ENCODE measurements at regions not wholly inside any gene's neighbourhood (a gene's known extent, or its start where the extent isn't known, plus 50 kb on each side); places are given as distances from the start of the nearest gene placed in this dataset.
"Not testable (repeated sequence)": the region's sequence is repeated elsewhere in the genome, so short reads cannot be mapped to it uniquely, and the experiment has no call there.

DNA sequence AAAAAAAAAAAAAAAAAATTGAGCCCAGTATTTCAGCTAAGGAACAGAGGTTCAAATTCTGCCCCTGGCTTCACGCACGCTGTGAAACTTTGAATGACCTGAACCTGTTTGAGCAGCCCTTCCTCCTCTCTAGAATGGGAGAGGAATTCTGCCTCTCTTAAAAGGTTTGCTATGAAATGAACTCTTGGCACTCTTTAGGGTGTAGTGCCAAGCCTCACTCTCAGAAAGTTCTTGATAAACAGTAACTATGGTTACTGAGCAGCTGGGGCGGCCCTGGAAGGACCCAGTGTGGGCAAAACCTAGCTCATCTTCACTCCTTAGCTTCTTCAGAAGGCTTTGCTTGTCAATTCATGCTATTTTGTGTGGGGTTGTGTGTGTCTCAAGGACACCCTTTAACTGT is 73.7 kb downstream of the GEMIN8 start:
- no peak for DNase-seq (ENCODE audit: low spot score)

GRCh38 chrX:13955095-13955647 is 74.5 kb downstream of the GEMIN8 start:
- no peak for DNase-seq (ENCODE audit: low spot score)

DNA sequence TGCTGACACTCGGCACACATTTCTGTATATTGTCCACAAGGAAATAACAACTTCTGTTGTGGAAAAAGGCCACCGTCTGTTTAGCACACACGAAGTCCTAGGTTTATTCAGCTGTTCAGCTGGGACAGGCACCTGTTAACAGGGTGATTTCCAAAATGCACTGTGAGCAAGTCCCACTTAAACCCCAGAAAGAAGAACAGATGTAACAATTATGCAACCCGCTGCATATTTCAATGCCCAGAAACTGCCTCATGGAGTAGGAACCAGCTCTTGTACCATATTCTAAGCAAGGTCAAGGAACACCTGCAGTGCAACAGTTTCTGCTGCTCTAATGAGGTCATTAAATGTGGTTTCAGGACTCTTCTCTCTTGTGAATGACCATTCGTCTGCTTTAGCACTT is 77.1 kb downstream of the GEMIN8 start:
- no peak for DNase-seq (ENCODE audit: low spot score)

GRCh38 chrX:13946223-13946622 is 83.5 kb downstream of the GEMIN8 start:
- DNase-seq (ENCODE audit: low spot score), result not testable (repeated sequence)

DNA sequence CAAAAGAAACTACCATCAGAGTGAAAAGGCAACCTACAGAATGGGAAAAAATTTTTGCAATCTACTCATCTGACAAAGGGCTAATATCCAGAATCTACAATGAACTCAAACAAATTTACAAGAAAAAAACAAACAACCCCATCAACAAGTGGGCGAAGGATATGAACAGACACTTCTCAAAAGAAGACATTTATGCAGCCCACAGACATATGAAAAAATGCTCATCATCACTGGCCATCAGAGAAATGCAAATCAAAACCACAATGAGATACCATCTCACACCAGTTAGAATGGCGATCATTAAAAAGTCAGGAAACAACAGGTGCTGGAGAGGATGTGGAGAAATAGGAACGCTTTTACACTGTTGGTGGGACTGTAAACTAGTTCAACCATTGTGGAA is 83.9 kb downstream of the GEMIN8 start:
- not testable (repeated sequence) for DNase-seq (ENCODE audit: low spot score)

- DNase-seq (ENCODE audit: low spot score), result no peak
Measured at GRCh38 chrX:13940671-13941070, 89.0 kb downstream of the GEMIN8 start.

DNA sequence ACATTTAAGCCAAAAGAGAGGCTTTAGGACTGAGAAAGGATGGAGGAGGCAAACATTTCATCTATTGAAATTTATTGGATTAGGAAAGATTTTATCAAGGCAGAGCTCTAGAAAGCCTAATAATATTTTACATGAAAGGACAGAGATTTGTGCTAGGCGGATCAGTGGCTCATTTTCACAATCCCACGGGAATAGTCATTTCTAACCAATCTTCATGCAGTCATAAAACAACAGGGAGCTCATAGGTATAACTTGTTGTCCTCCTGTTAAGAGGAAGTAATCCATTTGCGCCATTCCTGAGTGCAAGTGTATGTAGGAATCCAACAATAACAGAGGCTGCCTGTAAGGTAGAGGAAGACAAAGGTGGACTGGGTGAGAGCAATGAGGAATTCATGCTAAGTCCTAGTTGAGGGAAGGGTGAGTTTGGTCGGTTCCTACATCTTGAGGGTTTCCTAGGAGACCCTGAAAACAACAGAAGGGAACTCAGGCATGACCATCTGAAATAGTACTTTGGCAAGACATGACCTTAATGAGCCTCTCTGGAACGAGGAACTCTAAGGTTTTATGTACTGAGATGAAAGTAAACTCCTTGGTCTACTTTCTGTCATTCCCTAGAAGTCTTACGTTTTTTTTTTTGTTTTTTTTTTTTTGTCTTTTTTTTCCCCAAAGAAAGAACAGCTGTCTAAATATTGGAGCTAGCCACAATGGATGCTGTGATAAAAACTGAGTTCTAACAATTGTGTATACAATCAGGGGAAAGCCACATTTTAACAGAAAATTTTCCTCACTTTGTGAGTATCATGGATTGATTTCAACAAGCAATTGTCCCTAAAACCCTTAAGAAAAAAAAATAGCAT is 89.7 kb downstream of the GEMIN8 start:
- no peak for DNase-seq (ENCODE audit: low spot score)

GRCh38 chrX:13938829-13939530 is 90.7 kb downstream of the GEMIN8 start:
- DNase-seq (ENCODE audit: low spot score), result no peak

DNA sequence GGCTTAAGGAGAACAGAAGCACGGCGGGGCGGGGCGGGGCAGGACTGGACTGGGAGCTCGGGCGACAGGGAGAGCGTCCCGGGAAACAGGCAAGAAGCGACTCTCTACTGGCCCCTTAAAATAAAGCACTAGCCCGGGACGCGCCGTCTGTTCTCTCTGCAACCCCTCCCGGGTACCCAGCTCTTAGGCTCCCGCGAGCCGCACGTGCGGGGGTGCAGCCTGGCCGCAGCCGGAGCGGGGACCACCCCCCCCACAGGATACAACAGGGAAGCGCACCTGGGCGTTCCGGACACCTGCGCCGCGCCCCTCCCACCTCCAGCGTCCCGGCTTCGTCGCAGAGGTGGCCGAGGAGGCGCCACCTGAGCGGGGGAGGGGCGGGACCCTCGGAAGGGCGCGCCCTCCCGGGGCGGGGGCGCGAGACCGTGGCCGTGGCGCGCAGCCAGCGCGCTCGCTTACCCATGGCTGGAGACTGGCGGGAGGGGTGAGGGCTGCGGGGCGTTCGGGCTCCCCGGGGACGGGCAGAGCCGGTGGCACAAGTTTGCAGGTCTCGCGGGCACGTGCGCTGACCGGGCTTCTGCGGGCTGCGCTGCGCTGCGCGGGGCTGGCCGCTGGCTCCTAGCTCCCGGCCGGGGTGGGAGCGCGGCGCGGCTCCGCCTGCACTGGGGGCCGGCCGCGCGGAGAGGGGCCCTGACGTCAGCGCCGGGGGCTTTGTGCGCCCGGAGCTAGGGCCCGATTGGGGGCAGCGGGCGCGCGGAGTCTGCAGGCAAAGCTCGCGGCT is 91.5 kb downstream of the GEMIN8 start:
- DNase-seq (ENCODE audit: low spot score), result no peak

DNA sequence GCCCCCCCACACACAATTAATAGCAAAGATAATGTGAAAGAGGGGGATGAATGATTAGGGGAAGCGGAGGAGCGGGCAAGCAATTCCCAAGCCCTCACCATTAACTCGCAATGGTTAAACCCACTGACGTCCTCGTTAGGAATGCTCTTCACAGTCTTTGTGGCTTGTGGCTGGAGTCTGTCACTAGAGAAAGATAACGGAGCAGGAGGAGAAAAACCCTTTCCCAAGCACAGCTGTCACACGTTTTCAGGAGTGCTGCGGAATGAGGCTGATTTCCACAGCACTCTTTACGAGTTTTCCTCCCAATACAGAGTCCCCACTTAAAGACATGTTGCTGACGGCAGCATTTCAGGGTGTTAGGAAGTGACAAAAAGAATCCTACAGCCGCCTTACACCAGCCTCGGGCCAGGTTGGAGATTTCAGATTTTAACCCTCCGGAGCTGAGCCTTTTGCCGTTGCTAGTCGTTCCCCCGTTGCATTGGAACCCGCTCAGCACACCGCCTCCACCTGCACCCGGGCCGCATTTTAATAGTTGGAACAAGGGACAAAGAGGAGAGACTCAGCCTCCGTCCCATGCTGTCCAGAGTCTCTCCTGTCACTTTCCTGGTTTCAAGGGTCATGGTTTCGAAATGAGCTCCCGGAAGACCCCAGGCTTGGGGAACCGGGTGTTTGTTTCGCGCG is 92.2 kb downstream of the GEMIN8 start:
- DNase-seq (ENCODE audit: low spot score), result no peak

DNA sequence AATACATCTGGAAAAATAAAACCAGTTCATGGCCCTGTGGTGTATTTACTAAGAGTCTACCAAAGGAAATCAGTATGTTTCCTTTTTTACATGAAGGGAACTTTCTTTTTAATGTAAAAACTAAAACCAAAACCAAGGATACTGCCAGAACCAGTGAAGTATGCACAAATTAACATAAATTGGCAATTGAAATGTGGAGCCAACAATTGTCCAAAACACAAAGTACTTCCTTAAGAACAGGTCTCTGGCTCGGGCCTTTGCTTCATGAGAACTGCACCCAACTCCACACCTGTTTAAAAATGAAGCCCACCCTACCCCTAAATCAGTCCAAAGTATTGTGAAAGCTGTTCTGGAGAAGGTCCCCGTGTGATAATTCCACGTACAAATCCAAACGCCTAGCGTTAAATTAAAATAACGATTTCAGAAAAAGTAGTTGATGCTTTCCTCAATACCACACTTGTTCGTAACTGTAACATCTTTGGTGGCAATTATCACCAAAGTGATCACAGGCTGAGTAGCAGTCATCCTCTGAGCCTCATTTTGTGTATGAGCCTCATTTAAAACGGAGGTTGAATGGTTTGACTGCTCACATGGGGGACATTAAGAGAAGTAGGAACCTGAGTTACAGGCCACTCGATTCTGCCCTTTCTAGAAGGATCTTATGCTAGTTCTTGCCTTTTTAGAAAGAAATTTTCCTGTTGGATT is 93.0 kb downstream of the GEMIN8 start:
- no peak for DNase-seq (ENCODE audit: low spot score)

- DNase-seq (ENCODE audit: low spot score), result no peak
Measured at GRCh38 chrX:13934731-13935130, 95.0 kb downstream of the GEMIN8 start.

- DNase-seq (ENCODE audit: low spot score), result no peak
Measured at GRCh38 chrX:13933851-13934250, 95.8 kb downstream of the GEMIN8 start.

- DNase-seq (ENCODE audit: low spot score), result no peak
Measured at GRCh38 chrX:13933352-13933751, 96.3 kb downstream of the GEMIN8 start.

- DNase-seq (ENCODE audit: low spot score), result no peak
Measured at GRCh38 chrX:13932416-13932815, 97.3 kb downstream of the GEMIN8 start.

DNA sequence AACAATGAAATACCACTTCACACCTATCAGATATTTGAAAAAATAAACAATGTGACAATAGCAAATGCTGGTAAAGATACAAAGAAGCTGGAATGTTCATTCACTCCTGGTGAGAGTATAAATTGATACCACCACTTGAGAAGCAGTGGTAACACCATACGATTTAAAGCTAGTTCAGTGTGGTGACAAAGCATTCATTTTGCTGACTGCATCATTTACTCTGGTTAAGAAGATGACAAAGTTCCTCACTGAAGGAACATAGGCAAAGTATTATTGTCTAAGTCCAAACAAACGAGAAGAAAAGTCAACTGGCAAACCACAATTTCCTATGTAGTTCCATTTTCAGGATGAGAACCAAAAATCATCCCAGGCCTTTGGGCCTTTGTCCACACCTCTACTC is 102.5 kb downstream of the GEMIN8 start:
- DNase-seq (ENCODE audit: low spot score), result no peak

- no peak for DNase-seq (ENCODE audit: low spot score)
Measured at GRCh38 chrX:13923845-13924244, 105.8 kb downstream of the GEMIN8 start.

GRCh38 chrX:13923289-13923688 is 106.4 kb upstream of the GPM6B start:
- DNase-seq (ENCODE audit: low spot score), result no peak

- DNase-seq (ENCODE audit: low spot score), result no peak
Measured at GRCh38 chrX:13917507-13917906, 100.6 kb upstream of the GPM6B start.

DNA sequence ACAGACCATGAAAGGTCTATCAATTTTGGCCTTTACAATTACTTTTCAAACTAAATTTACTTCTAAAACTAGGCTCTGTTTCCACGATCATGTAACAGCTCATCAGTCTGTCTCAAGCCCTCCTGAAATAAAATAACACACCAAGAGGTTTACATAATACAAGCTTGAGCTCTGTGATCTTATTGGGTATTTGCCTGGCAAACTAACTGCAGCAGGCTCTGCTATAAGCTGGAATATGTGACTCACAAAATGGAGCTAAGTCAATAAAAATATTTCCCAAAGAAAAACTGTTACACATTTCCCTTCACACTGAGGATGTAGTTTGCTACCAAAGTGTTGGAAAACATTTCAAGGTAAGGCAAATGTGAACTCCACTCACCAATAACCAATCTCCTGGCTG is 94.7 kb upstream of the GPM6B start:
- DNase-seq (ENCODE audit: low spot score), result no peak

DNA sequence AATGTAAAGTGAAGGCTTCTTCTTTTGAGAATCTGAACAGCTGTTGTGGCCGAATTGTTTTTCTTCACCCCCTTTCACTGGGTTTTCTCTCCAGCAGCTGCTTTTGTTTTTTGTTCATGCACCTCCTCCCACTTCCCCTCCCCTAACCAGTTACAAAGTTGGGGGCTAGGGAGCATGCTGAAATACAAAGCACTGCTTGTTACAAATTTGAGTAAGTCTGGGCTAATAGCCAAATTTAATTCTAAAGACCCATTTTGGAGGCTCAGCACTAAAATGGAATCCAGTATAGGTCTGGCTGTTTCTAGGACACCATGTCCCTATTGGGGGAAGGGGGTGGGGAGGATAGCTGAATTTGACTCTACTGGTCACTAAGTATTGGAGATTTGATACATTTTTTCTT is 89.2 kb upstream of the GPM6B start:
- no peak for DNase-seq (ENCODE audit: low spot score)

Measured in activated CD4-positive, alpha-beta T cell treated with anti-CD3 and anti-CD28 coated beads, Interleukin-2, Interleukin-4, amounts not matched to agents 100 ng/mL and 50 ng/mL, durations not matched to agents 16 hours and 8 hours (primary cell).